ENCODE measurements at regions not wholly inside any gene's neighbourhood (a gene's known extent, or its start where the extent isn't known, plus 50 kb on each side); places are given as distances from the start of the nearest gene placed in this dataset.

DNA sequence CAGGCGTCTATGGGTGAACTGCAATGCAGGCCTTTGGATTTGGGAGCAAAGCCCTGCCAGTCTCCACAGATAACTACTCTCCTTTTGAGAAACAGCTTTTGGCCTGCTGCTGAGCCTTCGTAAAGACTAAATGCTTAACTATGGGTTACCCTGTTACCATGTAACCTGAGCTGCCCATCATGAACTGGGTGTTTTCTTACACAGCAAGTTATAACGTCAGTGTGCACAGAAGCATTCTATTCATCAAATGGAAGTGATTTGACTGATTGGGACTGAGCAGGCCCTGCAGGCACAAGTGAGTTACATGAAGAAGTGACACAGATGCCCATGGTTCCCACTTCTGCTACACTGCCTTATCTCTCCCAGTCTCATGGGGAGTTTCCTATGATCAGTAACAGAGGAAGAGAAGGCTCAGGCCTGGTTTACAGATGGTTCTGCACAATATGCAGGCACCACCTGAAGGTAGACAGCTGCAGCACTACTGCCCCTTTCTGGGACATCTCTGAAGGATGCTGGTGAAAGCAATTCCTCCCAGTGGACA is 319.1 kb downstream of the CD83 start:
- no peak overlapping the region for H3K27ac ChIP-seq
- H3K27me3 ChIP-seq = no peaks in the 10 kb centered on the region
- 92 to 100% methylated on average over 1 to 3 of the region's 3 CpGs for WGBS, 2 donors
- DNase-seq = no peak
- no peak overlapping the region for H3K4me3 ChIP-seq
- peaks cover 0 to 4% (median 1%) of the 10 kb centered on the region in 4 donors for H3K4me1 ChIP-seq
- TF ChIP-seq CTCF (IDR thresholded peaks at IDR 0.05) = no peak
- no peak for TF ChIP-seq EP300 (IDR thresholded peaks at IDR 0.05)
- no peak for TF ChIP-seq POLR2AphosphoS5 (IDR thresholded peaks at IDR 0.05)
- TF ChIP-seq POLR2A (IDR thresholded peaks at IDR 0.05) = no peak
- no peaks in the 10 kb centered on the region for H3K36me3 ChIP-seq
- ATAC-seq (ENCODE audit: low FRiP score in 2 of 2) = no peak
- no peaks in the 10 kb centered on the region for H3K9me3 ChIP-seq

DNA sequence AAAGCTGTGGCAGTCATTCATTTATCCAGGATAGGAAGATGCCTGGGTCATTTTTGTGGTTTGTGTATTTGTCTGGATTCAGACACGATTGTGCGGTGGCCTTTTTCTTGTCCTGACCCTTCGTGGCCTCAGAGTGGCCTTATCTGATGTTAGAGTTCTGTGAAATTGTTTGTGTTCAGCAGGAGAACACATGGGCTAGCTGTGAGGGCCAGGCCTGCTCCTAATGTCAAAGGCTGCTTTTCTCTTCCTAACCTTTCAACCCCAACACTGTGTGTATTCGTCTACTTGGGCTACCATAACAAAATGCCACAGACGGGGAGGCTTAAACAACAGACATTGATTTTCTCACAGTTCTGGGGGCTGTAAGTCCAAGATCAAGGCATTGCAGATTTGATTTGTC is 321.8 kb downstream of the CD83 start:
- peaks cover 0 to 4% (median 1%) of the 10 kb centered on the region in 4 donors for H3K4me1 ChIP-seq
- 85 to 89% methylated on average over 5 of the region's 5 CpGs for WGBS, 2 donors
- TF ChIP-seq EP300 (IDR thresholded peaks at IDR 0.05) (no peak), CTCF (IDR thresholded peaks at IDR 0.05) (no peak)
- DNase-seq (no peak), ATAC-seq (ENCODE audit: low FRiP score in 2 of 2) (no peak)
- H3K27me3 ChIP-seq = no peaks in the 10 kb centered on the region
- no peaks in the 10 kb centered on the region for H3K36me3 ChIP-seq
- no peaks in the 10 kb centered on the region for H3K9me3 ChIP-seq
- no peak overlapping the region for H3K27ac ChIP-seq
- no peak overlapping the region for H3K4me3 ChIP-seq

GRCh38 chr6:14440215-14440910 is 322.8 kb downstream of the CD83 start:
- H3K4me1 ChIP-seq = peaks cover 0 to 4% (median 1%) of the 10 kb centered on the region in 4 donors

DNA sequence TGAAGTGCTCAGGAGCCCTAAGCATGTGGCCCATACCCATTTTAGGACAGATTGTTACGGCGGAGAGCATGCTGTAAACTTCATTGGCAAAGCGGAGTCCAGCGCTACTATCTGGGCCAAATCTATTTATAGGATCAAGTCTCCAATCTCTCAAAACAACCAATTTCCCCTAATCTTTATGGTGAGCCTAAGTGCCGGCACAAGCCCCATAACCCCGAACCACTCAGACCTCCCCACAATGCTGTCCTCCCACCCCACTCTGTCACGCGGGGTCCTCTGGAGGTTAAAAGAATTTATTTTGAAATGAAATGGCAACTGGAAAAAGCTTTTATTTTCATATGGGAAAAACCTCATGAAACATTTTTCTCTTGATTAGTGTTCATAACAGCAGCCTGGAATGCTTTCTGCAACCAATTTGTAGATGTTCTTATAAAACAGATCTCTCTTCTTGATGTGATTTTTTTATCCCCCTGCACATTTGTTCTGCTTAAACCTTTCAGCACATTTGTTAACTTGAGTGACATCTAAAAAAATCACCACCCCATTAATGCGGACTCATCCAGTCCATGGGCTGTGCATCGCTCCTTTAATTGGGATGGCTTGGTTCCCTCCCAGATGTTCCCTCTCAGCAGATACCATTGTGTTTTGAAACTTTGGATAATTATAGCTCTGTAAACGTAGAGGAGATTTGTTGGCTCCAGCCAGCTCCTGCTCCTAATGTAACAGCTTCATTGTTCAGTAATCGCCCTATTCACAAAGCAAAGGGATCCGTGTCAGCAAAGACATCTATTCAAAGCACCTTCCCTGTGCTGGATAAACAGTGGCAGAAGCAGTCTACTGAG is 323.6 kb downstream of the CD83 start:
- peaks cover 0 to 4% (median 1%) of the 10 kb centered on the region in 4 donors for H3K4me1 ChIP-seq
- H3K4me3 ChIP-seq = no peak overlapping the region
- no peaks in the 10 kb centered on the region for H3K9me3 ChIP-seq
- 60 to 62% methylated on average over 13 of the region's 13 CpGs for WGBS, 2 donors
- no peaks in the 10 kb centered on the region for H3K27me3 ChIP-seq
- TF ChIP-seq EP300 (IDR thresholded peaks at IDR 0.05) (no peak), POLR2AphosphoS5 (IDR thresholded peaks at IDR 0.05) (no peak), CTCF (IDR thresholded peaks at IDR 0.05) (no peak), POLR2A (IDR thresholded peaks at IDR 0.05) (no peak)
- DNase-seq (no peak), ATAC-seq (ENCODE audit: low FRiP score in 2 of 2) (peak; percentile 49 to 60)
- peak overlapping the region in 2 of 4 donors; percentile 23 to 52 for H3K27ac ChIP-seq
- no peaks in the 10 kb centered on the region for H3K36me3 ChIP-seq

More at GRCh38 chr6:14440215-14440910, 322.8 kb downstream of the CD83 start:
- DNase-seq (no peak), ATAC-seq (ENCODE audit: low FRiP score in 2 of 2) (peak in 1 of 2 donors; percentile 15)
- no peak overlapping the region for H3K4me3 ChIP-seq
- H3K9me3 ChIP-seq = no peaks in the 10 kb centered on the region
- TF ChIP-seq EP300 (IDR thresholded peaks at IDR 0.05) (no peak), CTCF (IDR thresholded peaks at IDR 0.05) (no peak), POLR2AphosphoS5 (IDR thresholded peaks at IDR 0.05) (no peak), POLR2A (IDR thresholded peaks at IDR 0.05) (no peak)
- no peaks in the 10 kb centered on the region for H3K27me3 ChIP-seq
- no peaks in the 10 kb centered on the region for H3K36me3 ChIP-seq
- H3K27ac ChIP-seq = no peak overlapping the region
- WGBS, 2 donors = 82 to 84% methylated on average over 4 of the region's 4 CpGs

Data from upper lobe of left lung (tissue), 6 donors.